ENCODE measurements at regions not wholly inside any gene's neighbourhood (a gene's known extent, or its start where the extent isn't known, plus 50 kb on each side); places are given as distances from the start of the nearest gene placed in this dataset.

DNA sequence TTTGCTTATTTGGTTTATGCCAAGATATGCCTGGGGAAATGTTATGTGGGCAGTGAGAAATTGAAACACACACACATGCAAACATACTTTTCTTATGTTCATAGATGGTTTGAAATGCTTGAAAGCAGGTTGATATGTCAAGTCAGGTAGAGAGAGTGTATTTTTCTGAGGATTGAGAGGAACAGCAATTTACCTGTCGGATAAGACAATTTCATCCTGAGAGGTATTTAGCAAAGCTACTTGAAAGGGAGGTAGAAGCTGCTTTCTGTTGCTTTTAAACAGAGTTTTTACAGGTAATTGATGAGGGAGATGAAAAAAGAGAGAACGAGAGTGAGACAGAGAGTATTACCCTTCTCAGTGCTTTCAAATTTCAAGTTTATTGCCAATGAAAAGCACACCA lies 854.3 kb downstream of the CDH8 start:
- Histone ChIP-seq H3K27me3 (no peaks in the 10 kb centered on the region), H3K9me3 (no peaks in the 10 kb centered on the region), H3K27ac (no peak overlapping the region), H3K4me3 (no peak overlapping the region), H3K4me1 (peaks cover 0 to 3% (median 0%) of the 10 kb centered on the region in 4 donors), H3K36me3 (no peaks in the 10 kb centered on the region)
- ATAC-seq (ENCODE audit: low FRiP score in 2 of 2) = no peak
- TF ChIP-seq, protein P1, sequence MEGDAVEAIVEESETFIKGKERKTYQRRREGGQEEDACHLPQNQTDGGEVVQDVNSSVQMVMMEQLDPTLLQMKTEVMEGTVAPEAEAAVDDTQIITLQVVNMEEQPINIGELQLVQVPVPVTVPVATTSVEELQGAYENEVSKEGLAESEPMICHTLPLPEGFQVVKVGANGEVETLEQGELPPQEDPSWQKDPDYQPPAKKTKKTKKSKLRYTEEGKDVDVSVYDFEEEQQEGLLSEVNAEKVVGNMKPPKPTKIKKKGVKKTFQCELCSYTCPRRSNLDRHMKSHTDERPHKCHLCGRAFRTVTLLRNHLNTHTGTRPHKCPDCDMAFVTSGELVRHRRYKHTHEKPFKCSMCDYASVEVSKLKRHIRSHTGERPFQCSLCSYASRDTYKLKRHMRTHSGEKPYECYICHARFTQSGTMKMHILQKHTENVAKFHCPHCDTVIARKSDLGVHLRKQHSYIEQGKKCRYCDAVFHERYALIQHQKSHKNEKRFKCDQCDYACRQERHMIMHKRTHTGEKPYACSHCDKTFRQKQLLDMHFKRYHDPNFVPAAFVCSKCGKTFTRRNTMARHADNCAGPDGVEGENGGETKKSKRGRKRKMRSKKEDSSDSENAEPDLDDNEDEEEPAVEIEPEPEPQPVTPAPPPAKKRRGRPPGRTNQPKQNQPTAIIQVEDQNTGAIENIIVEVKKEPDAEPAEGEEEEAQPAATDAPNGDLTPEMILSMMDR (IDR thresholded peaks at IDR 0.05) = no peak
- TF ChIP-seq POLR2A (IDR thresholded peaks at IDR 0.05) = no peak
- TF ChIP-seq EP300 (IDR thresholded peaks at IDR 0.05) = no peak
- no peak for TF ChIP-seq POLR2AphosphoS5 (IDR thresholded peaks at IDR 0.05)
- DNase-seq = no peak
- WGBS, 2 donors = 81 to 92% methylated on average over 2 of the region's 2 CpGs

DNA sequence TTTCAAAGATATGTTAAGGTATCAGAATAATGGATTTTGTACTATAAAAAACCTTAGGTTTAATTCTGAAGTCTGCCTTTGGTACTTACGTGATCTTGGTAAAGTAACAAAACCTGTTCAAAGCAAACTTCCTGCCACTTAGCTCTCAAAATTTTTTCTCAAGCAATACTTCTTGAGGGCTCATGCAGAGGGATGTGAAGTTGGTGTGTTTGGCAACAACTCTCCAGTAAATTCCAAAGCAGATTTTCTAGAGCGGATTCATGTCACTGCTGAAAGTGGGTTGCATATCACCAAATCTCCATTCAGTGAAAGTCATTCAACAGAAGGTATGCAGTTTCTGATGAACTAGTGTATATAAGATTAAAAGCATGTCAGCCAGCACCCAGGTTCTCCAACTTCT lies 856.7 kb downstream of the CDH8 start:
- H3K36me3 ChIP-seq = no peaks in the 10 kb centered on the region
- H3K27ac ChIP-seq = no peak overlapping the region
- ATAC-seq (ENCODE audit: low FRiP score in 2 of 2) (no peak), DNase-seq (no peak)
- 60 to 82% methylated on average over 2 of the region's 2 CpGs for WGBS, 2 donors
- no peaks in the 10 kb centered on the region for H3K27me3 ChIP-seq
- TF ChIP-seq POLR2A (IDR thresholded peaks at IDR 0.05) (no peak), POLR2AphosphoS5 (IDR thresholded peaks at IDR 0.05) (no peak), EP300 (IDR thresholded peaks at IDR 0.05) (no peak)
- TF ChIP-seq, protein P1 (IDR thresholded peaks at IDR 0.05) = no peak
- H3K9me3 ChIP-seq = no peaks in the 10 kb centered on the region
- no peak overlapping the region for H3K4me3 ChIP-seq
- H3K4me1 ChIP-seq = peaks cover 0 to 3% (median 0%) of the 10 kb centered on the region in 4 donors

DNA sequence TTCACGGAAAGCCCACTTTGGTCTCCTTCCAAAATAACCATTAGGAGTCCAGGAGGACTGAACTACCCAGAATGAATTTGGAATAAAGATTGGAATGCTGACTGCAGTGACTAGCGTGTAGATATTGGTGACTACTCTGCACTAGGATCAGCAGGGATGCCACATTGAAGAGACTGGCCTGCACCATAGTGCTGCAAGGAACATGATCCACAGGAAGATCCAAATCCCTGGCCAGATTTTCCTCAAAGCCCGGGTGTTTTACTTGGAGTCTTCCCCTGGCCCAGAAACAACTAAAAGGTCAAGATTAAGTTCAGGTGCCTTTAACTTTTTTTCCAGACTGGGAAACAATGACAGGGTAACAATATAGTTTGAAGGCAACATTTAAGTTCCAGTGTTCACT lies 870.4 kb downstream of the CDH8 start:
- H3K9me3 ChIP-seq = no peaks in the 10 kb centered on the region
- no peak for ATAC-seq (ENCODE audit: low FRiP score in 2 of 2)
- H3K36me3 ChIP-seq = no peaks in the 10 kb centered on the region
- no peak for DNase-seq
- H3K27me3 ChIP-seq = no peaks in the 10 kb centered on the region
- no peak overlapping the region for H3K4me3 ChIP-seq
- H3K27ac ChIP-seq = no peak overlapping the region
- WGBS, 2 donors = 80 to 88% methylated on average over 3 of the region's 3 CpGs
- no peak for TF ChIP-seq POLR2A (IDR thresholded peaks at IDR 0.05)
- TF ChIP-seq POLR2AphosphoS5 (IDR thresholded peaks at IDR 0.05) = no peak
- TF ChIP-seq, protein P1 (IDR thresholded peaks at IDR 0.05) = no peak
- TF ChIP-seq EP300 (IDR thresholded peaks at IDR 0.05) = no peak
- H3K4me1 ChIP-seq = no peaks in the 10 kb centered on the region

DNA sequence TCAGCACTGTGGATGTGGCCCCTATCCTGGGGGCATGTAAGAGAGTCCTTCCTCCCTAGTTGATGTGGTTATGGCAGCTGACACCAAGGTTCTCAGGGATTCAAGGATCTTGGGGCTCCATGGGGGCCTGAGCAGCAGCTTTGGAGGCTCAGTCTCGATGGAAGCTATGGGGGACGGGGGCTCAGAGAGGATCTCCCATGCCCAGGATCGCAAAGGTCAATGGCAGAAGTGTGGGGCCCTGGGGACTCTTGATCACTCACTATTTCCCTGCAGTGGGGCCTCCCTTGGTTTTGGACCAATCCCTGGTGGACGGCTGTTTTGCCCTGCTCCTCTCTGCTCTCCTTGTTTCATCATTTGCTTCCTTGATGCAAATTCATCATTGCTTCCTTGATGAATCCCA lies 885.9 kb downstream of the CDH8 start:
- H3K4me3 ChIP-seq = no peak overlapping the region
- H3K36me3 ChIP-seq = no peaks in the 10 kb centered on the region
- no peaks in the 10 kb centered on the region for H3K4me1 ChIP-seq
- H3K27me3 ChIP-seq = no peaks in the 10 kb centered on the region
- DNase-seq (no peak), ATAC-seq (ENCODE audit: low FRiP score in 2 of 2) (no peak)
- WGBS, 2 donors = 88 to 97% methylated on average over 4 of the region's 4 CpGs
- no peak overlapping the region for H3K27ac ChIP-seq
- H3K9me3 ChIP-seq = no peaks in the 10 kb centered on the region
- TF ChIP-seq POLR2A (IDR thresholded peaks at IDR 0.05) (no peak), POLR2AphosphoS5 (IDR thresholded peaks at IDR 0.05) (no peak), EP300 (IDR thresholded peaks at IDR 0.05) (no peak)
- TF ChIP-seq, protein P1 (IDR thresholded peaks at IDR 0.05) = no peak

DNA sequence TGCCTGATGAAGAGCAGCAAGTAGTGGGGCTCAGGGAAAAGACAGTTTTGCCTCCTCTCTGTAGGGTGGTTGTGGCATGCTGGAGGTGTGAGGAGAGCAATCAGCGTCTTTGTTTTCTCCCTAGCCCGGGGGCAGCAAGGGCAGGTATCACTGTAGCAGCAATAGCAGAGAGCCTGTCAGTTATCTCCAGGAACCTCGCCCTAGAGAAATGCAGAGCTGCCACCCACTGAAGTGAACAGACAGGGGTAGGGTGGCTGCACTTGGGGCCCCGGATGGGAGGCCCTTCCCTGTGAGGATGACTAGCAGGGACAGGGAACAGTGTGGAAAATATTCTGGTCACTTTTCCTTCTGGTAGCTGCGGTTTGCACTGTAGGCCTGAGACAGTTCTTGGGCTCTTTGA lies 886.5 kb downstream of the CDH8 start:
- 83 to 86% methylated on average over 2 to 5 of the region's 5 CpGs for WGBS, 2 donors
- DNase-seq = no peak
- TF ChIP-seq POLR2A (IDR thresholded peaks at IDR 0.05) = no peak
- TF ChIP-seq, protein P1 (IDR thresholded peaks at IDR 0.05) = no peak
- TF ChIP-seq POLR2AphosphoS5 (IDR thresholded peaks at IDR 0.05) = no peak
- TF ChIP-seq EP300 (IDR thresholded peaks at IDR 0.05) = no peak

More for the DNA sequence above, 886.5 kb downstream of the CDH8 start:
- H3K4me3 ChIP-seq = no peak overlapping the region
- peak in 1 of 2 donors; percentile 49 for ATAC-seq (ENCODE audit: low FRiP score in 2 of 2)
- no peak overlapping the region for H3K27ac ChIP-seq
- H3K4me1 ChIP-seq = no peaks in the 10 kb centered on the region
- no peaks in the 10 kb centered on the region for H3K9me3 ChIP-seq
- no peaks in the 10 kb centered on the region for H3K27me3 ChIP-seq
- H3K36me3 ChIP-seq = no peaks in the 10 kb centered on the region

All from upper lobe of left lung (tissue), 6 donors.